ENCODE measurements at regions not wholly inside any gene's neighbourhood (a gene's known extent, or its start where the extent isn't known, plus 50 kb on each side); places are given as distances from the start of the nearest gene placed in this dataset.
"Not testable (repeated sequence)": the region's sequence is repeated elsewhere in the genome, so short reads cannot be mapped to it uniquely, and the experiment has no call there.

DNA sequence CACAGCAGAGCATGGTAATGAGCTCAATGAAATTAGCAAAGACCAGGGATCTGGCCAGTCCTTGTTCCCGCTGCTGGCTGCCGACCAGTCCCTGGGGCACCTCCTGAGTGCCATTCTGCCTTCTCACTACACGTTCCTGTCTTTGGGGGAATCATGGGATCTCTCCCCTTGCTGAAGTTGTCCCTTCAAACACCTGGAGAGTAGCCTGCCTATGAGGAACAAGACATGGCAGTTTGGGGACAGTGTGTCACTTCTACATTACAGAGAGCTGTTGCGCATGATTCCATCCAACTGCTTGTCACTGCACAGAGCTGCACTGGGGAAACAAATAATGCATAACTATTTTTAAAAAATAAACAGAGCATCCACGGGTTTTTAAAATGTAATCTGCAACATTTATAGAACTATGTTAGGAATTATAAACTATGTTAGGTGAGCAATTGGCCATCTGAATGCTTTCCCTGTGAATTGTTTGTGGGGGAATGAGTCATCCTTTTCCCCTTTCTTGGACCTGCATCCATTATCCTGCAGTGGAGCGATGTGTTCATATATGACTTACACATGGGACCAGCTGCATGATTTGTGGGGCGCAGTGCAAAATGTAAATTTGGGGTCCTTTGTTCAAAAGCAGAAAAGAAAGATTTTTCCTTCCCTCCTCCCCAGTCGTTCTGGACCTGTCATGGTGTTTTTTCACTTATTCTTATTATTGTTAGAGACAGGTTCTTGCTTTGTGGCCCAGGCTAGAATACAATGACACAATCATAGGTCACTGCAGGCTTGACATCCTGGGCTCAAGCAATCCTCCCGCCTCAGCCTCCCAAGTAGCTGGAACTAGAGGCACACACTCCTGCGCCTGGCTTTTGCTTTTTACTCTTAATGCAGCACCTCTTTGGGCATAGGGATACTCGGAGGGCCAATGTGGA, 115.0 kb upstream of the TBL1X start:
- DNase-seq = no peak

DNA sequence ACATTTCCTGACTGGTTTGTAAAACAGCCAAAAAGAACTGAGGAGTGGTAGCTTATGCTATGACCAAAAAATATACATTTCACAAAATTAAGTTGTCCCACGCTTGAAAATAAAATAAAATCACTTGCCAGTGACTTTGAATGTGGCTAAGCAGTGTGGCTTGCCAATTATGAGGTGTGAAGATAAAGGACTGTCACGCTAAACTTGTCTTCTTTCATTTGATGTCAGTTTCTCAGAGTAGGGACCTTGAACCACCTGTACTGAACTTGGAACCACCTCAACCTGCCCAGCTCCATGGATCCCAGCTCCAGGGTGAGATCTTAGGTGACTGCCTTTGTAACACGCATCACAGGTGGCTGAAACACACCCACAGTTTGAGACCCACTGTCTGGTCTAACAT, 113.7 kb upstream of the TBL1X start:
- DNase-seq = no peak

DNA sequence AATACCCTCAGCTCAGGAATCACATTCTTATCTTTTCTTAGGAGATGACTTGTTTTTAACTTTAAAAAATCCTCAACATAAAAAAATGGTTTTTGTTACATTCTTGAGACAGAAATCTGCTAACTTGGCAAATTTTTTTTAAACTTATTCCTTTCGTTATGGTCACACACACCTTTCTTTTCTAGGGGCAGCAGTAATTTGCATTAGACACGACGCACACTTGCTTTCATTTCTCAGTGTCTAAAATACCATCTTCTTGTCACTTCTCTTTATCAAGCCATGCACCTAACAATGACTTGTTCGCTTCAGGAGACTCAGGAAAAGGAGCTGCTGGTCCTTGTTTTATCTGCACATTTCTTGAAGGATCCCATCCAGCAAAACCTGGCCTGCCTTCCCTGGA, 112.6 kb upstream of the TBL1X start:
- DNase-seq = peak; percentile 40

GRCh38 chrX:9352694-9353411, 112.0 kb upstream of the TBL1X start:
- DNase-seq = peak; percentile 88

GRCh38 chrX:9354918-9355317, 109.9 kb upstream of the TBL1X start:
- DNase-seq = no peak

DNA sequence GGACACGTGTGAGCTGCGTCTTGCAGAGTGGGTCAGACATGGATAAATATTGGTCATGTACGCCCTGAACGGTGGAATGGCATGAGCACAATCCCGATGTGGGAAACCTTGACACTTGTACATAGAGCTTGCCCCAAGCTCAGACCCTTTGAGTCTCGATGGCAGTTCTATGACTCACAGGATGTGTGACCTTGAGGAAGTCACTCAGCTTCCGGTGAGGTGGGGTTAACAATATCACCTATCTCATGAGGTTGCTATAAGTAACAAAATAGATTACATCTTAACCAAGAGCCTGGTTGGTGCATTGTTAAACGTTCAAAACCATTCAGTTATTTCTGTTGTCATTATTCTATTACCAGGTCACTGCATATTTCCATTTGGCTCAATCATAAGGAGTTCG, 109.1 kb upstream of the TBL1X start:
- no peak for DNase-seq

GRCh38 chrX:9356846-9357245, 108.0 kb upstream of the TBL1X start:
- no peak for DNase-seq

GRCh38 chrX:9357518-9358114, 107.2 kb upstream of the TBL1X start:
- DNase-seq = peak; percentile 32

- DNase-seq = no peak
These were observed 102.4 kb upstream of the TBL1X start for GRCh38 chrX:9362363-9362928.

- no peak for DNase-seq
These were observed 97.4 kb upstream of the TBL1X start for GRCh38 chrX:9367421-9367820.

DNA sequence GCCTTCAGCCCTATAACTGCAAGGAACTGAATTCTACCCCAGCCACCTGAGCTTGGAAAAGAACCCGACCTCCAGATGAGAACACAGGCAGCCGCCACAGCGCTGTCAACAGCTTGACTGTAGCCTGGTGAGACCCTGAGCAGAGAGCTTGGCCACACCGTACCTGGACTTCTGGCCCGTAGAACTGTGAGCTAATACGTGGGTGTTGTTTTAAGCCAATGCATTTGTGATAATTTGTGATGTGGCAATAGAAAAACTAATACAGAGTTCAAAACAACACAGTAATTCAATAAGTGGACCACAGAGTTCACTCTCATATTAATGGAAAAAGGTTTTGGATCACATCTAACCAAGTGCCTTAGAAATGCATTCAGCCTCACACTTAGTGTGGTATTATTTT, 96.6 kb upstream of the TBL1X start:
- DNase-seq = no peak

- no peak for DNase-seq
These were observed 95.0 kb upstream of the TBL1X start for GRCh38 chrX:9369802-9370291.

DNA sequence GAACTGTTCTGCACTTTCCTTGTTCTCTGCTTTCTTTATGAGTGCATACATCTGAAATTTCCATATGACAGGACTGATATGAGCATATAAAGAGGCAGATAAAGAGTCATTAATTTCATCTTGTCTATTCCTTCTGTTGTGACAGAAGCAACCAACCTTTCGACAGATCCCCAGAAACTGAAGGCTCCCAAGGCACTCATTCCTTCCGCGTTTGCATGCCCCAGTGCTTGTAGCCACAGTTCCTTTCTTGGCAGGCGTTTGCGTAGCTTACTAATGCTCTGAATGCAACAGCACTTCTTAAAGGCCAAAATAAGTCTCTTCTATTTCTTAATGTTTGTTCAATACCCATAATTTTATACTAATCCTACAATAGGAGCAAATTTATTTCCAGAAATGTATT, 94.0 kb upstream of the TBL1X start:
- no peak for DNase-seq

DNA sequence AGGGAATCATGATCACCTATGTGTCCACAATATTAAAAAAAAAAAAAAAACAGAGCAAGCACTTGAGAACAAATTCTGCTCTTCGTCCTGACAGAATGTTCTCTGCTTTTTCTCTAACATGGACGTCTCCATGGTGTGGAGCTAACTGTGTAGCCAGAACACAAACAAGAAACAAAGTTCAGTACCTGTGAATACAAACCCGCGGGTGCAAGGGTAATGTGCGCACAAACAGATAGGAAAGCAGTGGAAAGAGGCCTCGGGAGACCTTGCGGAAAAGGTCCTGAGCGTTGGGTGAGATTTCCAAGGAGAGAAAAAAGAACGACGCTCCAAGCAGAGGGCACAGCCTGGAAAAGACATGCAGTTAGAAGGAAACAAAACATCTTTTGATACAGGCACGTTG, 92.0 kb upstream of the TBL1X start:
- no peak for DNase-seq

GRCh38 chrX:9373789-9374188, 91.1 kb upstream of the TBL1X start:
- no peak for DNase-seq

DNA sequence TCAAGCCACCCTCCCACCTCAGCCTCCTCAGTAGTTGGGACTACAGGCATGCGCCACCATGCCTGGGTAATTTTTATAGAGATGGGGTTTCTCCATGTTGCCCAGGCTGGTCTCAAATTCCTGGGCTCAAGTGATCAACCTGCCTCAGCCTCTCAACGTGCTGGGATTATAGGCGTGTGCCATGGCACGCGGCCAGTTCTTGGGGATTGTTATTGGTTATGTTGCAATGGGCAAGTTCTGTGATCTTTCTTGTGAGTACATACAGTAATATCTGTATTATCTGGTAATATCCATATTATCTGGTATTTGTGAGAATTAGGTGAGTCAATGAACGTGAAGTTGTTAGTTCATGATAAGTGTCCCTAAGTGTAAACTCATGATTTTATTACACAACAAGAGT, 90.3 kb upstream of the TBL1X start:
- DNase-seq = no peak

GRCh38 chrX:9376111-9376510, 88.7 kb upstream of the TBL1X start:
- no peak for DNase-seq

DNA sequence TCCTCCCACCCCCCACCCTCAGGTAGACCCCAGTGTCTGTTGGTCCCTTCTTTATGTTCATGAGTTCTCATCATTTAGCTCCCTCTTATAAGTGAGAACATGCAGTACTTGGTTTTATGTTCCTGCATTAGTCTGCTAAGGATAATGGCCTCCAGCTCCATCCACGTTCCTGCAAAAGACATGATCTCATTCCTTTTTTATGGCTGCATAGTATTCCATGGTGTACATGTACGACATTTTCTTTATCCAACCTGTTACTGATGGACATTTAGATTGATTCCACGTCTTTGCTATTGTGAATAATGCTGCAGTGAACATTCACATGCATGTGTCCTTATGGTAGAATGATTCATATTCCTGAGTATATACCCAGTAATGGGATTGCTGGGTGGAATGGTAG, 87.6 kb upstream of the TBL1X start:
- DNase-seq = not testable (repeated sequence)

- DNase-seq = no peak
These were observed 85.7 kb upstream of the TBL1X start for GRCh38 chrX:9378980-9379696.

- DNase-seq = no peak
These were observed 84.9 kb upstream of the TBL1X start for GRCh38 chrX:9379697-9380551.

- DNase-seq = no peak
These were observed 81.2 kb upstream of the TBL1X start for GRCh38 chrX:9383655-9384054.

DNA sequence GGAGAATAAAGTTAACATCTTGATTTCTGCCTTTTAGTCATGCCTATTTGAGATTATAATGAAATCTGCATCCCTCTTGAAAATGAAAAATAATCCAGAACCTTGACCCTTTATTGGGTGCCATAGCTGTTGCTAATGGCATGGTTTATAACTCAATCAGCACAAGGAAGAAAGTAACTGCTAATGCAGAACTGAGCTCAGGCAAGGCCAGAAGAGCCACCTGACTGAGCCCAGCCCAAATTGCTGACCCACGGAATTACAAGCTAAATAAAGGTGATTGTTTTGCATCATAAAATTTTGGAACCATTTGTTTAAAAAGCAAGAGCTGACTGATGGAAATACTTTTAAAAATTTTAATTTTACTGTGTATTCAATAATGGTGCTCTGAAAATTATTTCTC, 76.4 kb upstream of the TBL1X start:
- DNase-seq = no peak
